ENCODE measurements at regions not wholly inside any gene's neighbourhood (a gene's known extent, or its start where the extent isn't known, plus 50 kb on each side); places are given as distances from the start of the nearest gene placed in this dataset.

- H3K4me1 ChIP-seq = no peaks in the 10 kb centered on the region
- no peak overlapping the region for H3K4me3 ChIP-seq
- no peaks in the 10 kb centered on the region for H3K27me3 ChIP-seq
- no peak for TF ChIP-seq POLR2A (IDR thresholded peaks at IDR 0.05)
- TF ChIP-seq POLR2AphosphoS5 (IDR thresholded peaks at IDR 0.05) = no peak
- TF ChIP-seq CTCF (IDR thresholded peaks at IDR 0.05) = no peak
- no peak for DNase-seq (ENCODE audit: low spot score in 2 of 2)
- no peak overlapping the region for H3K27ac ChIP-seq
- H3K9me3 ChIP-seq = no peaks in the 10 kb centered on the region
- intact Hi-C loops (cut with DNase I; ENCODE audit: low total_unique reads) = no loop called here
- no peaks in the 10 kb centered on the region for H3K36me3 ChIP-seq
These were observed 118.9 kb upstream of the EXOC2 start for GRCh38 chr6:811831-812230.

GRCh38 chr6:811191-811590 lies 118.3 kb upstream of the EXOC2 start:
- no peak overlapping the region for H3K27ac ChIP-seq
- TF ChIP-seq POLR2AphosphoS5 (IDR thresholded peaks at IDR 0.05) (no peak), POLR2A (IDR thresholded peaks at IDR 0.05) (no peak), CTCF (IDR thresholded peaks at IDR 0.05) (no peak)
- H3K4me3 ChIP-seq = no peak overlapping the region
- H3K27me3 ChIP-seq = no peaks in the 10 kb centered on the region
- intact Hi-C loops (cut with DNase I; ENCODE audit: low total_unique reads) = no loop called here
- H3K4me1 ChIP-seq = no peaks in the 10 kb centered on the region
- H3K9me3 ChIP-seq = no peaks in the 10 kb centered on the region
- no peak for DNase-seq (ENCODE audit: low spot score in 2 of 2)
- no peaks in the 10 kb centered on the region for H3K36me3 ChIP-seq

GRCh38 chr6:804771-805170 lies 111.8 kb upstream of the EXOC2 start:
- Histone ChIP-seq H3K27ac (no peak overlapping the region), H3K27me3 (peaks cover 0 to 8% of the 10 kb centered on the region in 2 donors), H3K4me1 (no peaks in the 10 kb centered on the region), H3K9me3 (no peaks in the 10 kb centered on the region), H3K36me3 (no peaks in the 10 kb centered on the region), H3K4me3 (no peak overlapping the region)
- TF ChIP-seq POLR2A (IDR thresholded peaks at IDR 0.05) (no peak), POLR2AphosphoS5 (IDR thresholded peaks at IDR 0.05) (no peak), CTCF (IDR thresholded peaks at IDR 0.05) (no peak)
- no peak for DNase-seq (ENCODE audit: low spot score in 2 of 2)
- intact Hi-C loops (cut with DNase I; ENCODE audit: low total_unique reads) = no loop called here

- Histone ChIP-seq H3K4me3 (no peak overlapping the region), H3K4me1 (no peaks in the 10 kb centered on the region), H3K27ac (no peak overlapping the region), H3K9me3 (no peaks in the 10 kb centered on the region), H3K27me3 (peaks cover 0 to 8% of the 10 kb centered on the region in 2 donors), H3K36me3 (no peaks in the 10 kb centered on the region)
- intact Hi-C loops (cut with DNase I; ENCODE audit: low total_unique reads) = no loop called here
- no peak for DNase-seq (ENCODE audit: low spot score in 2 of 2)
- TF ChIP-seq POLR2A (IDR thresholded peaks at IDR 0.05) = no peak
- no peak for TF ChIP-seq POLR2AphosphoS5 (IDR thresholded peaks at IDR 0.05)
- TF ChIP-seq CTCF (IDR thresholded peaks at IDR 0.05) = no peak
These were observed 111.4 kb upstream of the EXOC2 start for GRCh38 chr6:804317-804716.

- DNase-seq (ENCODE audit: low spot score in 2 of 2) = no peak
These were observed 110.4 kb upstream of the EXOC2 start for GRCh38 chr6:803191-803977.

More at GRCh38 chr6:803191-803977, 110.4 kb upstream of the EXOC2 start:
- intact Hi-C loops (cut with DNase I; ENCODE audit: low total_unique reads) = no loop called here
- H3K27me3 ChIP-seq = peaks cover 0 to 8% of the 10 kb centered on the region in 2 donors
- no peaks in the 10 kb centered on the region for H3K4me1 ChIP-seq
- H3K4me3 ChIP-seq = no peak overlapping the region
- no peaks in the 10 kb centered on the region for H3K36me3 ChIP-seq
- H3K27ac ChIP-seq = no peak overlapping the region
- TF ChIP-seq POLR2A (IDR thresholded peaks at IDR 0.05) (no peak), CTCF (IDR thresholded peaks at IDR 0.05) (no peak), POLR2AphosphoS5 (IDR thresholded peaks at IDR 0.05) (no peak)
- no peaks in the 10 kb centered on the region for H3K9me3 ChIP-seq

All from breast epithelium (tissue), 4 donors.